Activated naive CD8-positive, alpha-beta T cell treated with anti-CD3 and anti-CD28 coated beads for 36 hours (primary cell): ENCODE measurements at regions not wholly inside any gene's neighbourhood (a gene's known extent, or its start where the extent isn't known, plus 50 kb on each side); places are given as distances from the start of the nearest gene placed in this dataset.

Experiments
- DNase-seq: peaks from one replicate; pipeline ENCODE4 v3.0.0; 2021
- H3K27ac Mint-ChIP-seq: one replicate; pipeline ENCODE4 v1.8.0; 2022; ENCODE audit warnings: mild to moderate bottlenecking, moderate library complexity, mixed read lengths
- H3K27me3 Mint-ChIP-seq: one replicate; pipeline ENCODE4 v1.8.0; 2022; ENCODE audit warnings: mild to moderate bottlenecking, mixed read lengths
- H3K36me3 Mint-ChIP-seq: one replicate; pipeline ENCODE4 v1.8.0; 2021; ENCODE audit warnings: mild to moderate bottlenecking, mixed read lengths
- H3K4me1 Mint-ChIP-seq: one replicate; pipeline ENCODE4 v1.8.0; 2021; ENCODE audit warnings: mixed read lengths
- H3K4me3 Mint-ChIP-seq: one replicate; pipeline ENCODE4 v1.8.0; 2022; ENCODE audit warnings: mild to moderate bottlenecking, moderate library complexity, mixed read lengths
- H3K9me3 Mint-ChIP-seq: one replicate; pipeline ENCODE4 v1.8.0; 2022; ENCODE audit warnings: mixed read lengths

- Mint-ChIP-seq H3K27ac (no peak overlapping the region), H3K4me3 (no peak overlapping the region), H3K27me3 (peaks cover 3% of the 10 kb centered on the region), H3K36me3 (no peaks in the 10 kb centered on the region), H3K4me1 (no peaks in the 10 kb centered on the region), H3K9me3 (no peaks in the 10 kb centered on the region)
- no peak for DNase-seq
Observed at GRCh38 chr3:106908181-106908938, 468.9 kb upstream of the CCDC54 start.

- Mint-ChIP-seq H3K36me3 (no peaks in the 10 kb centered on the region), H3K27ac (no peak overlapping the region), H3K9me3 (no peaks in the 10 kb centered on the region), H3K4me3 (no peak overlapping the region), H3K4me1 (no peaks in the 10 kb centered on the region), H3K27me3 (peaks cover 8% of the 10 kb centered on the region)
- no peak for DNase-seq
Observed at GRCh38 chr3:106913111-106913698, 464.0 kb upstream of the CCDC54 start.

GRCh38 chr3:106913966-106914365 lies 463.3 kb upstream of the CCDC54 start:
- Mint-ChIP-seq H3K4me1 (no peaks in the 10 kb centered on the region), H3K27ac (no peak overlapping the region), H3K4me3 (no peak overlapping the region), H3K9me3 (no peaks in the 10 kb centered on the region), H3K36me3 (no peaks in the 10 kb centered on the region), H3K27me3 (peaks cover 8% of the 10 kb centered on the region)
- no peak for DNase-seq

- no peaks in the 10 kb centered on the region for H3K9me3 Mint-ChIP-seq
- H3K4me1 Mint-ChIP-seq, result no peaks in the 10 kb centered on the region
- no peaks in the 10 kb centered on the region for H3K36me3 Mint-ChIP-seq
- no peak for DNase-seq
- no peak overlapping the region for H3K27ac Mint-ChIP-seq
- no peak overlapping the region for H3K4me3 Mint-ChIP-seq
- H3K27me3 Mint-ChIP-seq, result no peaks in the 10 kb centered on the region
Observed at GRCh38 chr3:106920609-106921008, 456.6 kb upstream of the CCDC54 start.

GRCh38 chr3:106929081-106929480 lies 448.2 kb upstream of the CCDC54 start:
- Mint-ChIP-seq H3K4me1 (no peaks in the 10 kb centered on the region), H3K36me3 (no peaks in the 10 kb centered on the region), H3K4me3 (no peak overlapping the region), H3K27ac (no peak overlapping the region), H3K9me3 (no peaks in the 10 kb centered on the region), H3K27me3 (no peaks in the 10 kb centered on the region)
- no peak for DNase-seq

GRCh38 chr3:106930086-106930485 lies 447.2 kb upstream of the CCDC54 start:
- no peaks in the 10 kb centered on the region for H3K4me1 Mint-ChIP-seq
- H3K27ac Mint-ChIP-seq, result no peak overlapping the region
- H3K36me3 Mint-ChIP-seq, result no peaks in the 10 kb centered on the region
- H3K9me3 Mint-ChIP-seq, result no peaks in the 10 kb centered on the region
- no peak overlapping the region for H3K4me3 Mint-ChIP-seq
- H3K27me3 Mint-ChIP-seq, result no peaks in the 10 kb centered on the region
- DNase-seq, result no peak

- H3K36me3 Mint-ChIP-seq, result no peaks in the 10 kb centered on the region
- no peaks in the 10 kb centered on the region for H3K9me3 Mint-ChIP-seq
- no peak overlapping the region for H3K4me3 Mint-ChIP-seq
- no peak for DNase-seq
- H3K4me1 Mint-ChIP-seq, result no peaks in the 10 kb centered on the region
- H3K27ac Mint-ChIP-seq, result no peak overlapping the region
- H3K27me3 Mint-ChIP-seq, result no peaks in the 10 kb centered on the region
Observed at GRCh38 chr3:106931904-106932303, 445.3 kb upstream of the CCDC54 start.

GRCh38 chr3:106936337-106936736 lies 440.9 kb upstream of the CCDC54 start:
- Mint-ChIP-seq H3K27ac (no peak overlapping the region), H3K27me3 (no peaks in the 10 kb centered on the region), H3K4me1 (no peaks in the 10 kb centered on the region), H3K36me3 (no peaks in the 10 kb centered on the region), H3K9me3 (no peaks in the 10 kb centered on the region), H3K4me3 (no peak overlapping the region)
- DNase-seq, result no peak

- Mint-ChIP-seq H3K27me3 (no peaks in the 10 kb centered on the region), H3K4me3 (no peak overlapping the region), H3K27ac (no peak overlapping the region), H3K9me3 (no peaks in the 10 kb centered on the region), H3K4me1 (no peaks in the 10 kb centered on the region), H3K36me3 (no peaks in the 10 kb centered on the region)
- DNase-seq, result no peak
Observed at GRCh38 chr3:106942051-106942450, 435.2 kb upstream of the CCDC54 start.

- no peak for DNase-seq
- no peaks in the 10 kb centered on the region for H3K36me3 Mint-ChIP-seq
- no peaks in the 10 kb centered on the region for H3K9me3 Mint-ChIP-seq
Observed at GRCh38 chr3:106943071-106943470, 434.2 kb upstream of the CCDC54 start.

GRCh38 chr3:106945435-106945834 lies 431.8 kb upstream of the CCDC54 start:
- H3K27me3 Mint-ChIP-seq, result no peaks in the 10 kb centered on the region
- no peak overlapping the region for H3K4me3 Mint-ChIP-seq
- H3K9me3 Mint-ChIP-seq, result no peaks in the 10 kb centered on the region
- H3K27ac Mint-ChIP-seq, result no peak overlapping the region
- no peaks in the 10 kb centered on the region for H3K4me1 Mint-ChIP-seq
- H3K36me3 Mint-ChIP-seq, result no peaks in the 10 kb centered on the region
- no peak for DNase-seq

More at GRCh38 chr3:106943071-106943470, 434.2 kb upstream of the CCDC54 start:
- Mint-ChIP-seq H3K27me3 (no peaks in the 10 kb centered on the region), H3K4me3 (no peak overlapping the region), H3K27ac (no peak overlapping the region), H3K4me1 (no peaks in the 10 kb centered on the region)

GRCh38 chr3:106946866-106947265 lies 430.4 kb upstream of the CCDC54 start:
- H3K4me3 Mint-ChIP-seq, result no peak overlapping the region
- DNase-seq, result no peak
- H3K4me1 Mint-ChIP-seq, result no peaks in the 10 kb centered on the region
- H3K36me3 Mint-ChIP-seq, result no peaks in the 10 kb centered on the region
- no peak overlapping the region for H3K27ac Mint-ChIP-seq
- peaks cover 2% of the 10 kb centered on the region for H3K9me3 Mint-ChIP-seq
- no peaks in the 10 kb centered on the region for H3K27me3 Mint-ChIP-seq

GRCh38 chr3:106957029-106957428 lies 420.2 kb upstream of the CCDC54 start:
- H3K9me3 Mint-ChIP-seq, result peaks cover 7% of the 10 kb centered on the region
- H3K4me1 Mint-ChIP-seq, result no peaks in the 10 kb centered on the region
- H3K4me3 Mint-ChIP-seq, result no peak overlapping the region
- no peak for DNase-seq
- H3K36me3 Mint-ChIP-seq, result no peaks in the 10 kb centered on the region
- H3K27ac Mint-ChIP-seq, result no peak overlapping the region
- no peaks in the 10 kb centered on the region for H3K27me3 Mint-ChIP-seq

- Mint-ChIP-seq H3K4me1 (no peaks in the 10 kb centered on the region), H3K4me3 (no peak overlapping the region), H3K36me3 (no peaks in the 10 kb centered on the region), H3K9me3 (no peaks in the 10 kb centered on the region), H3K27me3 (no peaks in the 10 kb centered on the region), H3K27ac (no peak overlapping the region)
- no peak for DNase-seq
Observed at GRCh38 chr3:106962993-106963392, 414.2 kb upstream of the CCDC54 start.

- no peak overlapping the region for H3K4me3 Mint-ChIP-seq
- no peak overlapping the region for H3K27ac Mint-ChIP-seq
- H3K36me3 Mint-ChIP-seq, result no peaks in the 10 kb centered on the region
- H3K27me3 Mint-ChIP-seq, result no peaks in the 10 kb centered on the region
- no peak for DNase-seq
- H3K4me1 Mint-ChIP-seq, result no peaks in the 10 kb centered on the region
- no peaks in the 10 kb centered on the region for H3K9me3 Mint-ChIP-seq
Observed at GRCh38 chr3:106963442-106963841, 413.8 kb upstream of the CCDC54 start.

- Mint-ChIP-seq H3K4me1 (no peaks in the 10 kb centered on the region), H3K27me3 (no peaks in the 10 kb centered on the region), H3K4me3 (no peak overlapping the region), H3K9me3 (no peaks in the 10 kb centered on the region), H3K36me3 (no peaks in the 10 kb centered on the region), H3K27ac (no peak overlapping the region)
- no peak for DNase-seq
Observed at GRCh38 chr3:106965307-106965706, 411.9 kb upstream of the CCDC54 start.
